ENCODE measurements at regions not wholly inside any gene's neighbourhood (a gene's known extent, or its start where the extent isn't known, plus 50 kb on each side); places are given as distances from the start of the nearest gene placed in this dataset.
A peak's percentile ranks its signal among the peaks of the same experiment; 100 is the strongest.

DNA sequence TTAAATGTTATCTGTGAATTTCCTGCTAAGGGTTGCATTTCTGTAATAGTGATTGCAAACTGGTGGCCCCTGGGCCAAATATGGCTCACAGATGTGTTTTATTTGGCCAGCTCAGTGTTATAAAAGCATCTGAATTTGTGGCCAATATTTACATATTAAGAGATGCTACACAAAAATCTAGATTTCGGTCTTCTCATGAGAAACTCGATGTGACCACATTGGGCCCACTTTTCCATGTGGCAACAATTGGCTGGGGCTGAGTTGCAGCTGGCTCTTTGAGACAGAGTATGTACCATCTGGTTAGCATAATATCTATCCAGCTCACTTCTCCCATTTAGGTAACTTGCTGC is 244.5 kb upstream of the POU2AF2 start:
- TF ChIP-seq, protein P1, sequence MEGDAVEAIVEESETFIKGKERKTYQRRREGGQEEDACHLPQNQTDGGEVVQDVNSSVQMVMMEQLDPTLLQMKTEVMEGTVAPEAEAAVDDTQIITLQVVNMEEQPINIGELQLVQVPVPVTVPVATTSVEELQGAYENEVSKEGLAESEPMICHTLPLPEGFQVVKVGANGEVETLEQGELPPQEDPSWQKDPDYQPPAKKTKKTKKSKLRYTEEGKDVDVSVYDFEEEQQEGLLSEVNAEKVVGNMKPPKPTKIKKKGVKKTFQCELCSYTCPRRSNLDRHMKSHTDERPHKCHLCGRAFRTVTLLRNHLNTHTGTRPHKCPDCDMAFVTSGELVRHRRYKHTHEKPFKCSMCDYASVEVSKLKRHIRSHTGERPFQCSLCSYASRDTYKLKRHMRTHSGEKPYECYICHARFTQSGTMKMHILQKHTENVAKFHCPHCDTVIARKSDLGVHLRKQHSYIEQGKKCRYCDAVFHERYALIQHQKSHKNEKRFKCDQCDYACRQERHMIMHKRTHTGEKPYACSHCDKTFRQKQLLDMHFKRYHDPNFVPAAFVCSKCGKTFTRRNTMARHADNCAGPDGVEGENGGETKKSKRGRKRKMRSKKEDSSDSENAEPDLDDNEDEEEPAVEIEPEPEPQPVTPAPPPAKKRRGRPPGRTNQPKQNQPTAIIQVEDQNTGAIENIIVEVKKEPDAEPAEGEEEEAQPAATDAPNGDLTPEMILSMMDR (IDR thresholded peaks at IDR 0.05): no peak

DNA sequence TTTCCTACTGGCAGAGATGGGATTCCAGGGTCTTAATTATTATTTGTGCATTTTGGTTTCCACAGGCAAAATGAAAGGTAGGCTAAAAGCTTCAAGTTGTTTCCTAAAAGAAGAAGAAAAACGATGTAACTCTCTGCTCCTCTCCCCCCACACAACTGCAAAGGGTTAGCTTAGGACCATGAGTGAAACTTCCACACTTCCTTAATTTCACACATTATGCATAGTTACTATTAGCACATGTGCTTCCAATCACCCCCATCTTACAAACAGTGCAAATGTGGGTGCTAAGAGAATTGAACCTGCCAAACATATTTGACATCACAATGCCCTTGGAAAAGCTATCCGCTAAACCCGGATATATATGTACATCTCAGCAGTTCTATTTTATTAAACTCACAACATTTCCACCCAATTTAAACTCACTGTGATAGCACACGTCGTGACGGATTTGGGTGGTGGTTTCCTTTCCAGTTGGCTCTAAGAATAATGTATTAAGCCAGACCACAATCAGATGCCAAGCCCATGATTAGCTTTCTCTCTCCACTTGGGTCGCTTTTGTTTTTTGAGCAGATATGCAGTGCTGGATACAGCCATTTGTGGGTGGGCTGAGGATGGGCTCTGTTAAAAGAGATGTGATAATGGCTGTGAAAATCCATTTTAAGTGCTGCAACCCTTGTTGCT is 245.0 kb upstream of the POU2AF2 start:
- no peaks in the 10 kb centered on the region for H3K9me3 ChIP-seq
- no peaks in the 10 kb centered on the region for H3K36me3 ChIP-seq (ENCODE audit: low read depth)
- ATAC-seq: no peak
- TF ChIP-seq, protein P1 (IDR thresholded peaks at IDR 0.05): no peak
- H3K4me3 ChIP-seq: no peak overlapping the region
- DNase-seq: no peak
- intact Hi-C loops (cut with DNase I, micrococcal nuclease): no loop called here
- no peaks in the 10 kb centered on the region for H3K4me1 ChIP-seq (ENCODE audit: low read depth)

More for the DNA sequence above, 244.5 kb upstream of the POU2AF2 start:
- H3K9me3 ChIP-seq: no peaks in the 10 kb centered on the region
- no peaks in the 10 kb centered on the region for H3K36me3 ChIP-seq (ENCODE audit: low read depth)
- ATAC-seq (no peak), DNase-seq (no peak)
- intact Hi-C loops (cut with DNase I, micrococcal nuclease): no loop called here
- no peak overlapping the region for H3K4me3 ChIP-seq
- H3K4me1 ChIP-seq (ENCODE audit: low read depth): no peaks in the 10 kb centered on the region

DNA sequence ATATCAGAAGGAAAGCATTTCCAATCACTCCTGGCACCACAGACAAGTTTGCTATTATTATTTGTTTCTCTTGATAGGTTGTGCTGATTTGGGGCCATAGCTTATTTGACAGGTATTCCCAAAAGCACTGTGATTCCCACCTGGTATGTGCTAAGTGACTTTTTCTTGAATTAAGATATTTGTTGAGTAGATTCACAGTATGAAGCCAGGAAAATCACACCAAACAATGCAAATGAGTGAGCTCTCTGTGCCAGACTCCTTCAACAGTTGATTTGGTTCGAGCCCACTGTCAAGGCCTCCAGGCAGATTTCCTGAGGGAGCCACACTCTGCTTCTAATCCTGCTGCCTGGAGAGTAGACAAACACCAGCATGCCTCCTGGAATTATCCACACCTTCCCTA is 253.0 kb upstream of the POU2AF2 start:
- no peak overlapping the region for H3K4me3 ChIP-seq
- TF ChIP-seq, protein P1 (IDR thresholded peaks at IDR 0.05): no peak
- no peaks in the 10 kb centered on the region for H3K4me1 ChIP-seq (ENCODE audit: low read depth)
- ATAC-seq: no peak
- H3K9me3 ChIP-seq: no peaks in the 10 kb centered on the region
- H3K36me3 ChIP-seq (ENCODE audit: low read depth): no peaks in the 10 kb centered on the region
- intact Hi-C loops (cut with DNase I, micrococcal nuclease): no loop called here
- no peak for DNase-seq

DNA sequence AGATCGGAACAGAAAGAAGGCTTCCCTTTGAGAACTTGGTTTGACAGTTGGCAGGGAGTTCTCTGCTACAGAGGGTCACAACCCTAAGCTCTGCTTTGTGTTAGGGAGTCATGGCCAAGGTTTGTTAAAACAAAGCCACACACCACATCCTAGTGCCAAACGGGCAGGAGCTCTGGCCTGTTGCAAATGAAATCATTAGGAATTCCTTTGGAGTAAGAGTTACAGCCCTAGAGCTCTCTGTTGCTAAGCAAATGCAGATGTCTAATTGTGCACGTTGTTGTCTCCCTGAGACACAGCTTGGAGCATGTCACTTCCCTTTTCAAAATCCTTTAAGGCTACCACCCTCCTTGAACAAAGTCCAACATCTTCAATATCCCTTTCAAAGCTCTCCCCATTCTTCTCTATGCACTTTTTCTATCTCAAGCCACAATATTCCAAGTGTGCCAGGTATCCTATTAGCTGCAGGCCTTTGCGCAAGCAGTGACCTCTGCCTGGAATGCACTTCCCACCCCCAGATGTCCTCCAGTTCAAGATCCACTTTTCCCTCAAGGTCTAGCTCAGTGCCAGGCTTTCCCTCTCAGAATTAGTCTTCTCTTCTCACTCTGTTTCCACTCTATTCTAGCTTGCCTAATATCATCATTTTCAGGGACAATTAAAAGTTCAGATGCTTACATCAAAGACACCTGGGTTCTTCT is 253.7 kb upstream of the POU2AF2 start:
- peak; percentile 26 for ATAC-seq
- intact Hi-C loops (cut with DNase I, micrococcal nuclease): no loop called here

DNA sequence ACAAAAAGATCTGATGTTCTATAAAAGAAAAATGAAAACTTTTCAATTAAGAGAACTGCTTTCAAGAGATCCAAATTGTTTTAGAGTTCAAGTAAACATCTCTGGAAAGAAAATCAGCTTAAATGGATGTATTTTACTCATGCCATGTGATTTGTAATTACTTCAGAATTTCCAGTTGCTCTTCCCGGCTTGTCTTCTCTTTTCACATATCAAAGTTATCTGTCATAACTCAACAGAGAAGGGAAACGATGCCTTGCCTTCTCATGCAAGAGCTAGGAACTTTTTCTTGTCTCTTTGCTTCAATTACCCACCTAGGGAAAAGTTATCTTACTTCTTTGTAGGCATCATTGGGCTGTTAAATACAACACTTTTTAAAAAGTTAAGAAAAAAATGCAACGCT is 255.2 kb upstream of the POU2AF2 start:
- H3K9me3 ChIP-seq: no peaks in the 10 kb centered on the region
- no peaks in the 10 kb centered on the region for H3K4me1 ChIP-seq (ENCODE audit: low read depth)
- no peak for DNase-seq
- intact Hi-C loops (cut with DNase I, micrococcal nuclease): no loop called here
- TF ChIP-seq, protein P1 (IDR thresholded peaks at IDR 0.05): no peak
- no peaks in the 10 kb centered on the region for H3K36me3 ChIP-seq (ENCODE audit: low read depth)
- no peak overlapping the region for H3K4me3 ChIP-seq
- no peak for ATAC-seq

More for the DNA sequence above, 253.7 kb upstream of the POU2AF2 start:
- H3K4me3 ChIP-seq: no peak overlapping the region
- no peak for DNase-seq
- H3K4me1 ChIP-seq (ENCODE audit: low read depth): no peaks in the 10 kb centered on the region
- TF ChIP-seq, protein P1 (IDR thresholded peaks at IDR 0.05): no peak
- H3K9me3 ChIP-seq: no peaks in the 10 kb centered on the region
- H3K36me3 ChIP-seq (ENCODE audit: low read depth): no peaks in the 10 kb centered on the region
